ENCODE measurements at regions not wholly inside any gene's neighbourhood (a gene's known extent, or its start where the extent isn't known, plus 50 kb on each side); places are given as distances from the start of the nearest gene placed in this dataset.

- Histone ChIP-seq H3K4me1 (no peaks in the 10 kb centered on the region), H3K9me3 (no peaks in the 10 kb centered on the region), H3K36me3 (ENCODE audit: control insufficient read depth, insufficient read depth, low read length) (no peaks in the 10 kb centered on the region), H3K4me3 (ENCODE audit: low read depth, low read length) (no peak overlapping the region), H3K27me3 (replicated peaks; ENCODE audit: control insufficient read depth, insufficient read depth, low read length) (no peaks in the 10 kb centered on the region)
- Mint-ChIP-seq H3K27ac (ENCODE audit: unreplicated experiment) (no peak overlapping the region), H3K9me3 (ENCODE audit: unreplicated experiment) (no peaks in the 10 kb centered on the region), H3K36me3 (ENCODE audit: insufficient read depth, unreplicated experiment) (no peaks in the 10 kb centered on the region), H3K27me3 (ENCODE audit: insufficient read depth, unreplicated experiment) (no peaks in the 10 kb centered on the region), H3K4me1 (ENCODE audit: low read depth, unreplicated experiment) (no peaks in the 10 kb centered on the region), H3K4me3 (ENCODE audit: unreplicated experiment) (no peak overlapping the region)
- no TSS peak for BruUV-seq (replicated peaks)
- POLR2A ChIA-PET = no interaction called here
- TF ChIP-seq, protein P1, sequence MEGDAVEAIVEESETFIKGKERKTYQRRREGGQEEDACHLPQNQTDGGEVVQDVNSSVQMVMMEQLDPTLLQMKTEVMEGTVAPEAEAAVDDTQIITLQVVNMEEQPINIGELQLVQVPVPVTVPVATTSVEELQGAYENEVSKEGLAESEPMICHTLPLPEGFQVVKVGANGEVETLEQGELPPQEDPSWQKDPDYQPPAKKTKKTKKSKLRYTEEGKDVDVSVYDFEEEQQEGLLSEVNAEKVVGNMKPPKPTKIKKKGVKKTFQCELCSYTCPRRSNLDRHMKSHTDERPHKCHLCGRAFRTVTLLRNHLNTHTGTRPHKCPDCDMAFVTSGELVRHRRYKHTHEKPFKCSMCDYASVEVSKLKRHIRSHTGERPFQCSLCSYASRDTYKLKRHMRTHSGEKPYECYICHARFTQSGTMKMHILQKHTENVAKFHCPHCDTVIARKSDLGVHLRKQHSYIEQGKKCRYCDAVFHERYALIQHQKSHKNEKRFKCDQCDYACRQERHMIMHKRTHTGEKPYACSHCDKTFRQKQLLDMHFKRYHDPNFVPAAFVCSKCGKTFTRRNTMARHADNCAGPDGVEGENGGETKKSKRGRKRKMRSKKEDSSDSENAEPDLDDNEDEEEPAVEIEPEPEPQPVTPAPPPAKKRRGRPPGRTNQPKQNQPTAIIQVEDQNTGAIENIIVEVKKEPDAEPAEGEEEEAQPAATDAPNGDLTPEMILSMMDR (IDR thresholded peaks at IDR 0.05; ENCODE audit: insufficient read depth in 1 of 2, low read depth in 1 of 2, low read length in 1 of 2, severe bottlenecking in 1 of 2, unreplicated experiment in 1 of 2) = no peak
- CTCF ChIA-PET = interaction anchor here (0.6 kb wide), 1 partner anchor 1212 kb away, joined by 3 read pairs; no protein-coding TSS in a partner anchor
- intact Hi-C loops (cut with micrococcal nuclease; ENCODE audit: unreplicated experiment) = no loop called here
- DNase-seq = no peak
Observed at GRCh38 chr15:98321896-98322295, 326.4 kb upstream of the IGF1R start.

DNA sequence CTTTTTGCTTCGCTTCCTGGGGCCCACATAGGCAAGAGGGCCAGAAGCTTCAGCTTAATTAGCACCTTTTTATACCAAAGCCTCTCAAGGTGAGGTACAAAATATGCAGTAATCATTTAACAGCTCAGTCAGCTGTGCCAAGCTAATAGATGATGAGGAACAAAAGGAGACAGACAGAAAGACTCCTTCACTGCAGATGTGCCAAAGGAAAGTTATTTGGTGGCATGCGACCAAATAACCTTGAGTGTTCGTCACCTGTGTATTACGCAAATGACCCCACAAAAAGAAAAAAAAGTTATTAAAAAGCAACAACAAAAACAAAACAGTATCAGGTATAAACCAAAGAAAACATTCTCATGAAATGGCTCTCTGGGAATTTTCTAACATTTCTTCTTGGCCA lies 325.8 kb upstream of the IGF1R start:
- ChIA-PET CTCF (interaction anchor here (0.6 kb wide), 1 partner anchor 1213 kb away, joined by 3 read pairs; no protein-coding TSS in a partner anchor), POLR2A (no interaction called here)
- intact Hi-C loops (cut with micrococcal nuclease; ENCODE audit: unreplicated experiment) = no loop called here
- Histone ChIP-seq H3K36me3 (ENCODE audit: control insufficient read depth, insufficient read depth, low read length) (no peaks in the 10 kb centered on the region), H3K9me3 (no peaks in the 10 kb centered on the region), H3K27me3 (replicated peaks; ENCODE audit: control insufficient read depth, insufficient read depth, low read length) (no peaks in the 10 kb centered on the region), H3K4me1 (no peaks in the 10 kb centered on the region), H3K4me3 (ENCODE audit: low read depth, low read length) (no peak overlapping the region)
- no TSS peak for BruUV-seq (replicated peaks)
- Mint-ChIP-seq H3K4me3 (ENCODE audit: unreplicated experiment) (no peak overlapping the region), H3K9me3 (ENCODE audit: unreplicated experiment) (no peaks in the 10 kb centered on the region), H3K36me3 (ENCODE audit: insufficient read depth, unreplicated experiment) (no peaks in the 10 kb centered on the region), H3K27me3 (ENCODE audit: insufficient read depth, unreplicated experiment) (no peaks in the 10 kb centered on the region), H3K27ac (ENCODE audit: unreplicated experiment) (no peak overlapping the region), H3K4me1 (ENCODE audit: low read depth, unreplicated experiment) (no peaks in the 10 kb centered on the region)
- TF ChIP-seq, protein P1 (IDR thresholded peaks at IDR 0.05; ENCODE audit: insufficient read depth in 1 of 2, low read depth in 1 of 2, low read length in 1 of 2, severe bottlenecking in 1 of 2, unreplicated experiment in 1 of 2) = no peak
- no peak for DNase-seq

DNA sequence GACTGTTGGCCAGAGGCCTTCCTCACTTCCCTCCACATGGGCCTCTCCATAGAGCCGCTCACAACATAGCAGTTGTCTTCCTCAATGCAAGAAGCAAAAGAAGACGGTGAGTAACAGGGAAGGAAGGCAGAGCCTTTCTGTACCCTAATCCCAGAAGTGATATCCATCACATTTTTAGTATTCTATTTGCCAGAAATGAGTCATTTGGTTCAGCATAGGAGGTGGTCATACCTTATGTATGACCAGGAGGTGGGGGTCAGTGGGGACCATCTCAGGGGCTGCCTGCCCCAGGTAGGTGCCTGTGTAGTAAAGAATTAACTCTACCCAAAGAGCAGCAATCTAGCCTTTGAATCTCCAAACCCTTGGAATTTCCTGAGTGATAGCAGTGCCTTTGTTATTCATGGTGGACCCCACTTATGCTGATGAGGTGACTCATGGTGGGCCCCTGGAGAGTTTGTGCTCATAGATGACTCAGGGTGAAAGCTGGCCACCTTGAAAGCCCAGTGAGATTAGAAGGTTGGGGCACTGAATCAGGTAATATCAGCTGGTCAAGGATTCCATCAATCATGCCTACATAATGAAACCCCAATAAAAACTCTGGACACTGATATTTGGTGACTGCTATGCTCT lies 323.9 kb upstream of the IGF1R start:
- H3K27ac Mint-ChIP-seq (ENCODE audit: unreplicated experiment) = no peak overlapping the region
- Histone ChIP-seq H3K27me3 (replicated peaks; ENCODE audit: control insufficient read depth, insufficient read depth, low read length) (no peaks in the 10 kb centered on the region), H3K36me3 (ENCODE audit: control insufficient read depth, insufficient read depth, low read length) (no peaks in the 10 kb centered on the region), H3K4me1 (no peaks in the 10 kb centered on the region), H3K4me3 (ENCODE audit: low read depth, low read length) (no peak overlapping the region), H3K9me3 (no peaks in the 10 kb centered on the region)
- TF ChIP-seq, protein P1 (IDR thresholded peaks at IDR 0.05; ENCODE audit: insufficient read depth in 1 of 2, low read depth in 1 of 2, low read length in 1 of 2, severe bottlenecking in 1 of 2, unreplicated experiment in 1 of 2) = no peak
- ChIA-PET POLR2A (no interaction called here), CTCF (no interaction called here)
- H3K9me3 Mint-ChIP-seq (ENCODE audit: unreplicated experiment) = no peaks in the 10 kb centered on the region
- no peak overlapping the region for H3K4me3 Mint-ChIP-seq (ENCODE audit: unreplicated experiment)
- no peaks in the 10 kb centered on the region for H3K36me3 Mint-ChIP-seq (ENCODE audit: insufficient read depth, unreplicated experiment)
- no peaks in the 10 kb centered on the region for H3K4me1 Mint-ChIP-seq (ENCODE audit: low read depth, unreplicated experiment)
- DNase-seq = no peak
- no peaks in the 10 kb centered on the region for H3K27me3 Mint-ChIP-seq (ENCODE audit: insufficient read depth, unreplicated experiment)
- intact Hi-C loops (cut with micrococcal nuclease; ENCODE audit: unreplicated experiment) = no loop called here
- no TSS peak for BruUV-seq (replicated peaks)

Measured in Caco-2 (cell line).